ENCODE measurements at regions not wholly inside any gene's neighbourhood (a gene's known extent, or its start where the extent isn't known, plus 50 kb on each side); places are given as distances from the start of the nearest gene placed in this dataset.

DNA sequence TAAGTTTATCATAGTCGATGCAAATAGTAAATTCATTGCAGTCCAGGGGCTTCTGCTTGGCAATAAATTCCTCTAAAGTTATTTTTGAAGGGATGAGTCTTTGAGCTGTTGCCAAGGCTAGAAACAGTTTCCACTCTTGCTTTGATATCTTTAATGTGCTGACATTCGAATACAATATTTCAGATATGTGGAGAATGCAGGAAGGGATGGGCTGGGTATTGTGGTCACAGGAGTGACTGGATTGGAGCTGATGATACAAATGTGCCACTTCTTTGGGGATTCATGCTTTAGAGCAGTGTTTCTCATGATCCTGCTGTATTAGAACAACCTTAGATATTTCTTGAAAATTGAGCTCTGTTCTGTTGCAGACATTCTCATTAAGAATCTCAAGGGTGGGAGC lies 139.0 kb downstream of the PRDM13 start:
- no peaks in the 10 kb centered on the region for H3K23me2 ChIP-seq (ENCODE audit: insufficient read length, low read depth, low read length, poor library complexity, severe bottlenecking)
- no peak overlapping the region for H3K14ac ChIP-seq (ENCODE audit: insufficient read depth, low read length)
- H3K9ac ChIP-seq (ENCODE audit: extremely low read depth, insufficient read length, low read length): no peak overlapping the region
- no peaks in the 10 kb centered on the region for H3K9me3 Mint-ChIP-seq
- H2BK12ac ChIP-seq (ENCODE audit: insufficient read length, low read depth, low read length): no peak overlapping the region
- no peak overlapping the region for H3K27ac ChIP-seq (ENCODE audit: insufficient read length, low read depth, low read length)
- TF ChIP-seq, protein P1, sequence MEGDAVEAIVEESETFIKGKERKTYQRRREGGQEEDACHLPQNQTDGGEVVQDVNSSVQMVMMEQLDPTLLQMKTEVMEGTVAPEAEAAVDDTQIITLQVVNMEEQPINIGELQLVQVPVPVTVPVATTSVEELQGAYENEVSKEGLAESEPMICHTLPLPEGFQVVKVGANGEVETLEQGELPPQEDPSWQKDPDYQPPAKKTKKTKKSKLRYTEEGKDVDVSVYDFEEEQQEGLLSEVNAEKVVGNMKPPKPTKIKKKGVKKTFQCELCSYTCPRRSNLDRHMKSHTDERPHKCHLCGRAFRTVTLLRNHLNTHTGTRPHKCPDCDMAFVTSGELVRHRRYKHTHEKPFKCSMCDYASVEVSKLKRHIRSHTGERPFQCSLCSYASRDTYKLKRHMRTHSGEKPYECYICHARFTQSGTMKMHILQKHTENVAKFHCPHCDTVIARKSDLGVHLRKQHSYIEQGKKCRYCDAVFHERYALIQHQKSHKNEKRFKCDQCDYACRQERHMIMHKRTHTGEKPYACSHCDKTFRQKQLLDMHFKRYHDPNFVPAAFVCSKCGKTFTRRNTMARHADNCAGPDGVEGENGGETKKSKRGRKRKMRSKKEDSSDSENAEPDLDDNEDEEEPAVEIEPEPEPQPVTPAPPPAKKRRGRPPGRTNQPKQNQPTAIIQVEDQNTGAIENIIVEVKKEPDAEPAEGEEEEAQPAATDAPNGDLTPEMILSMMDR (conservative IDR thresholded peaks at IDR 0.05): no peak
- H2BK120ac ChIP-seq (ENCODE audit: low read depth, low read length, poor library complexity, severe bottlenecking): no peak overlapping the region
- DNase-seq: no peak
- no peaks in the 10 kb centered on the region for H3K36me3 Mint-ChIP-seq (ENCODE audit: insufficient read depth in 1 of 3, low read depth in 3 of 3)
- H3T11ph ChIP-seq (ENCODE audit: low read length): no peak overlapping the region
- H2AK5ac ChIP-seq (ENCODE audit: insufficient read length, low read length): no peak overlapping the region
- no peak overlapping the region for H3K23ac ChIP-seq (ENCODE audit: insufficient read length, low read depth, low read length)
- no peak overlapping the region for H3K4me2 ChIP-seq (ENCODE audit: insufficient read depth, insufficient read length, low read length)
- no peak overlapping the region for H4K8ac ChIP-seq (replicated peaks; ENCODE audit: insufficient read length, low read depth, low read length)
- H3K56ac ChIP-seq (ENCODE audit: insufficient read length, low read depth, low read length): no peak overlapping the region
- H3K27ac Mint-ChIP-seq: no peak overlapping the region
- H4K91ac ChIP-seq (ENCODE audit: insufficient read length, low read depth, low read length): no peak overlapping the region
- no peak overlapping the region for H3K4me3 Mint-ChIP-seq
- peaks cover 29% of the 10 kb centered on the region for H3K27me3 Mint-ChIP-seq (ENCODE audit: low read depth)
- H3K79me1 ChIP-seq (ENCODE audit: insufficient read depth, low read depth, low read length, poor library complexity, severe bottlenecking): no peaks in the 10 kb centered on the region
- no peak overlapping the region for H2BK15ac ChIP-seq (ENCODE audit: low read depth, low read length)
- no peaks in the 10 kb centered on the region for H3K27me3 ChIP-seq (ENCODE audit: insufficient read depth, low read length)
- no peak overlapping the region for H3K18ac ChIP-seq (ENCODE audit: insufficient read length, low read depth, low read length)
- H2BK20ac ChIP-seq (ENCODE audit: low read depth, low read length, poor library complexity, severe bottlenecking): no peak overlapping the region
- no peak overlapping the region for H4K5ac ChIP-seq (ENCODE audit: insufficient read length, low read depth, low read length)
- H3K4ac ChIP-seq (ENCODE audit: low read depth, low read length): no peak overlapping the region
- WGBS (ENCODE audit: extremely low coverage, insufficient read length, low lambda C conversion rate): no CpG with 5 or more reads among the region's 2 CpGs
- no peaks in the 10 kb centered on the region for H3K79me2 ChIP-seq (ENCODE audit: insufficient read depth, low read length)
- H3K4me1 ChIP-seq (ENCODE audit: insufficient read depth, low read length): no peaks in the 10 kb centered on the region
- H3K9me3 ChIP-seq (ENCODE audit: control insufficient read depth, low read depth, low read length): no peaks in the 10 kb centered on the region
- H2BK5ac ChIP-seq (ENCODE audit: insufficient read length, low read length): no peak overlapping the region
- H3K4me1 Mint-ChIP-seq: no peaks in the 10 kb centered on the region
- no peaks in the 10 kb centered on the region for H4K20me1 ChIP-seq (ENCODE audit: control insufficient read depth, insufficient read depth, insufficient read length)
- H2AFZ ChIP-seq (ENCODE audit: low read length): no peak overlapping the region

Measured in H9 (cell line).